ENCODE measurements at regions not wholly inside any gene's neighbourhood (a gene's known extent, or its start where the extent isn't known, plus 50 kb on each side); places are given as distances from the start of the nearest gene placed in this dataset.

DNA sequence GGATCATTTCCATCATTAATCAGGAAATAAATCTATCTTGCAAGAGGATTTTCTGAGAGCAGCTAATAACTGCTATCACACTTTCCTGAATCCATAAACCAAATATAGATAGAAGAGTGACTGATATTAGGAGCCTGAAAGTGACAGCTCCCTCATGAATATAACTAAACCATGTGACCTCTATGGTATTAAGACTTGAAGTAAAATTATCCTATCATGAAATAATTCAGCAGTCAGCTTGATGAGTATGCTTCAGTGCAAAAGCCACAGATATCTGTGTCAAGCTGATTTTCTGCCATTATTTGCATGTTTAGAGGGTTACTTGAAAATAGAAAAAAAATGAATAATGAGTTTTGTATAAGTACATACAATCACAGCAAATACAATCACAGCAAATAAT is 80.1 kb upstream of the PPP1R3A start:
- TF ChIP-seq, protein P1, sequence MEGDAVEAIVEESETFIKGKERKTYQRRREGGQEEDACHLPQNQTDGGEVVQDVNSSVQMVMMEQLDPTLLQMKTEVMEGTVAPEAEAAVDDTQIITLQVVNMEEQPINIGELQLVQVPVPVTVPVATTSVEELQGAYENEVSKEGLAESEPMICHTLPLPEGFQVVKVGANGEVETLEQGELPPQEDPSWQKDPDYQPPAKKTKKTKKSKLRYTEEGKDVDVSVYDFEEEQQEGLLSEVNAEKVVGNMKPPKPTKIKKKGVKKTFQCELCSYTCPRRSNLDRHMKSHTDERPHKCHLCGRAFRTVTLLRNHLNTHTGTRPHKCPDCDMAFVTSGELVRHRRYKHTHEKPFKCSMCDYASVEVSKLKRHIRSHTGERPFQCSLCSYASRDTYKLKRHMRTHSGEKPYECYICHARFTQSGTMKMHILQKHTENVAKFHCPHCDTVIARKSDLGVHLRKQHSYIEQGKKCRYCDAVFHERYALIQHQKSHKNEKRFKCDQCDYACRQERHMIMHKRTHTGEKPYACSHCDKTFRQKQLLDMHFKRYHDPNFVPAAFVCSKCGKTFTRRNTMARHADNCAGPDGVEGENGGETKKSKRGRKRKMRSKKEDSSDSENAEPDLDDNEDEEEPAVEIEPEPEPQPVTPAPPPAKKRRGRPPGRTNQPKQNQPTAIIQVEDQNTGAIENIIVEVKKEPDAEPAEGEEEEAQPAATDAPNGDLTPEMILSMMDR (conservative IDR thresholded peaks at IDR 0.05 in 1 of 2, IDR thresholded peaks at IDR 0.05 in 1 of 2; ENCODE audit: low read depth in 1 of 2, low read length in 2 of 2), result no peak
- TF ChIP-seq EZH2 (IDR thresholded peaks at IDR 0.05; ENCODE audit: low read length, missing control alignments), result no peak
